ENCODE measurements at regions not wholly inside any gene's neighbourhood (a gene's known extent, or its start where the extent isn't known, plus 50 kb on each side); places are given as distances from the start of the nearest gene placed in this dataset.

DNA sequence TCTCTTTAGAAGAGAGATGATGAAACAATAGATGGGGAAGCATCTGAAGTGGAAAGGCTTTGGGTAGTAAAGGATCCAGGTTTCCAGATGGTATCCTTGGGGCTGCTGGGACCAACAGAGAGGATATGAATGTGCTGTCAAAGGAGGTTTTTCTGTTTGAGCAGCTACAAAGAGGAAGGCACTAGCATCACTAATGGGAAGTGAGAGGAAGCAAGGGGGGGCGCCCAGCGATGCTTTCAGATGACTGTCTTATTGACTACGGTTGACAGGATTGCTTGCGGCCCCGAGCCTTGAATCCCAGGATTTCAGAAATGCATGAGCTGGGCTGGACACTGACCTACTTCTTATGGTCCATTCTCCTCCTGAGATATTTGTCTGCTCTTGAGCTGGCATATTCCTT is 103.8 kb upstream of the GALNT15 start:
- no peak for TF ChIP-seq CTCF (IDR thresholded peaks at IDR 0.05)
- TF ChIP-seq POLR2A (IDR thresholded peaks at IDR 0.05): no peak

Data from body of pancreas (tissue), 4 donors.